HG02970 (cell line): ENCODE measurements at regions not wholly inside any gene's neighbourhood (a gene's known extent, or its start where the extent isn't known, plus 50 kb on each side); places are given as distances from the start of the nearest gene placed in this dataset.
A peak's percentile ranks its signal among the peaks of the same experiment; 100 is the strongest.
"Not testable (repeated sequence)": the region's sequence is repeated elsewhere in the genome, so short reads cannot be mapped to it uniquely, and the experiment has no call there.

Source experiments
- ATAC-seq: cut with Tn5 transposase; IDR thresholded peaks from one replicate; pipeline ENCODE4 v1.9.1; 2021; ENCODE audit warnings: mild to moderate bottlenecking, moderate library complexity, moderate number of reproducible peaks; ENCODE audit not compliant: unreplicated experiment, low FRiP score

DNA sequence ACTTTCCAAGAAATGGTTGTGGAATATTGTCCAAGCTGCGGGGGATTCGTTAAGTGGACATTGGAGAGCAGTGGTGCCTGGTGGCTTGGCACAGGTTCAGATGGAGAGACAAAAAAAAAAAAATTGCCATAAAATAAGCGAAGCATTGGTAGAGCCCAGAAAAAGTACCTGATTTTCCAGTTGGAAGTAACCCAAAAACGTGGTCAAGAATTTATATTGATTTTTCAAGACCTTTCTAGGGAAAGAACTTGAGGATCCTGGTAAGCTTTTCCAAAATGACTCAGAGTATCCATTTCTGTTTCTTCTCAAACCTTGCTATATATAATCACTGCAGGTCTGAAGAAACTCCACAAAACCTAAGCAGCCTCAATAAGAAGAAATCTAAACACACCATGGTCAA is 94.6 kb downstream of the ING1 start:
- ATAC-seq = no peak

DNA sequence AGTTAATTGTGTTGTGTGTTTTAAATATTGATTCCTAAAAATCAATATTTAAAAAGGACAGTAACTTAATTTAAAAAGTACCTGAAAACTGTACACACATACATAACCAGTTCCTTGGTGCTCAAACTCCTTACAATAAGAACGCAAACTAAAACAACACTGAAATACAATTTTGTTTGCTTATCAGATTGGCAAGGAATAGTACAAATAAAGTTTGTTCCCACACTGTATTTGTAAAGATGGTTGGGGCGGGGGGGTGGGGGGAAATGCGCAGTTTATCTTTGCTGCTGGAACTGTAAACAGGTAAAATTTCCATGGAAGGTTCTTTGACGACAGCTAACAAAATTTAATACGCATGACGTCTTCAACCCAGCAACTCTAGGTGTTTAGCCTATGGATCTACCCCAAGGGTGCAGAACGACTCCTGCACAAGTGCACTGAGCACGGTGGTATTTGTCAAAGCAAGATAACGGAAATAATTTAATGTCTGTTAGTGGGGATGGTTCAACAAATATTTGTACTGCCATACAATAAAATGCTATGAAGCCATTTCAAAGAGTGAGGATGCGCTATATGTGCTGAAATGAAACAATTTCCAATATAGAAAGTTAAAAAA is 96.5 kb downstream of the ING1 start:
- no peak for ATAC-seq

DNA sequence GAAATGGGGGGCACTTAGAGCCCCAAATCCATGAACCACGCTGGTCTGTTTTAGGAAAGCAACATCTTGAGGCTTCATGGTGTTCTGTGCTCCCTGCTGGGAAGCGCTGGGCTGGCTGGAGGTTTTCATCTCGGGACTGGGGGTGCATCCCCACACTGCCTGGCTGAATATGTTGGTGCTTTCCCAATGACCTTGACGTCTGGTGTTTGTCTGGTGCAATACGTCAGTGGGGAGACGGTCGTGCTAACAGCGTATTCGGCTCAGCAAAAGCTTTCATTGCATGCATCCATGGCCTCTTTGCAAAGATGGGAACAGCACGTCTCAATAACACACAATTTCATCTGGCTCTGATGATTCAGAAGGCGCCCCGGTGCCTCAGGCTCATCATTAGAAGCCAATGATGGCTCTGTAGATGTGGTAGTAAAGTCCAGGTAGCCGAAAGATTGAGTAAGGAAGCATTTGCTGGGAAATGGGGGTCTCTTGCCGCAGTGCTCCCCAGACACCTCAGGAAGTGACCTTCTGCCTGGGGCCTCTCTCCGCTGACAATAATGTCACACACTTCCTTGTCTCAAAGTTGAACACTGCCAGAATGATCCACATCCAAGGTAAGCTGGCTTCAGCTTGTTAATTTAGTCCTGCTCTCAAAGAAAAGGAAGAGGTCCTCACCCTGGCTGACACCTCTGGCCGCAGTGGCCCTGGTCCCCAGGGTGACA is 97.7 kb downstream of the ING1 start:
- no peak for ATAC-seq

DNA sequence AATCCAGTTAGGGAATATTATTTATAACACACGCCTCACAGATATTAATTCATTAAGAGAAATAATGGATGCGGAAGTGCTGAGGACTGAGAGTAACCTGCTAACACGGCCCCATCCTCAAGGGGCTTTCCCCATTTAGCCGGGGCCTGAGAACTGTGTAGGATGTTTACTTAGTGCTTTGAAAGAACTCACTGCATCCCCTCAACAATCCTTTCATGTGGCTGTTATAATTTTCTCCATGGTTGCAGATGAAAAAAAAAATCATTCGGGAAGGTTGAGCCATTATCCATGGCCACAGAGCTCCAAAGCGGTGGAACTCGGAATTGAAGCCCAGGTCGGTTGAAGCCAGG is 98.2 kb downstream of the ING1 start:
- no peak for ATAC-seq

DNA sequence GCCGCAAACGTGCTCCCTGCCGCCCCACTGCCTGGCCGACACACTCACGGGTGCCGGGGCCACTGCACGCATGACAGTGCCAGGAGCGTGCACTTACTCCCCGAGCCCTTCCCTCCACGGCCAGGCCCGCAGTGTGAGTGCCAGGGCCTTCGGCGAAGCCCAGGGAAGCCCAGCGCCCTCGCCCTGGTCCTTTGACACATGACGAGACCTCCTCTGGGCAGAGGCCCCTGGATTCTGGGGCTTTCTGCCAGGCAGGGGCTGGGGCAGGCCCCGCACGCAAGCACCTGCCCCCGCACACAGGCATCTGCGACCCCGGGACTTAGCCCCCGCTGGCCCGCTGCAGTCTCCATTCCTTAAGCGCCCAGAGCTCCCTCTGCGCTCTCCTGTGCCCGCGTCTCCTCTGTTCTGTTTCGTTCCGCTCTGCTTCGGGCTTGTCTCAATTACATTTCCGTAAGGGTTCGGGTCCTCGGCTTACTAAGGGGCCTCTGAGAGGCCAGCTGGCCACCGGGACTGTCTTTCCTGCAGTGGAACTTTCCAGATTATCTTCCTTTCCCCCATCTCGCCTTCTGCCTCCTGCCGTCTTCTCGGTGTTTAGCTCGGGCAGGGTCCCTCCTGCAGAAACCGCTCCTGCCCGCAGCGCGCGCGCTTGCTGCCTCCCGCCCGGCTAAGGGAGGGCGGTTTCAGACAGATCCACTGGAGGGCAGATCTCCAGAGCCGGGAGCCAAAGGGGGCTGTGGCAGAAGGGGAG is 98.8 kb downstream of the ING1 start:
- ATAC-seq = no peak

DNA sequence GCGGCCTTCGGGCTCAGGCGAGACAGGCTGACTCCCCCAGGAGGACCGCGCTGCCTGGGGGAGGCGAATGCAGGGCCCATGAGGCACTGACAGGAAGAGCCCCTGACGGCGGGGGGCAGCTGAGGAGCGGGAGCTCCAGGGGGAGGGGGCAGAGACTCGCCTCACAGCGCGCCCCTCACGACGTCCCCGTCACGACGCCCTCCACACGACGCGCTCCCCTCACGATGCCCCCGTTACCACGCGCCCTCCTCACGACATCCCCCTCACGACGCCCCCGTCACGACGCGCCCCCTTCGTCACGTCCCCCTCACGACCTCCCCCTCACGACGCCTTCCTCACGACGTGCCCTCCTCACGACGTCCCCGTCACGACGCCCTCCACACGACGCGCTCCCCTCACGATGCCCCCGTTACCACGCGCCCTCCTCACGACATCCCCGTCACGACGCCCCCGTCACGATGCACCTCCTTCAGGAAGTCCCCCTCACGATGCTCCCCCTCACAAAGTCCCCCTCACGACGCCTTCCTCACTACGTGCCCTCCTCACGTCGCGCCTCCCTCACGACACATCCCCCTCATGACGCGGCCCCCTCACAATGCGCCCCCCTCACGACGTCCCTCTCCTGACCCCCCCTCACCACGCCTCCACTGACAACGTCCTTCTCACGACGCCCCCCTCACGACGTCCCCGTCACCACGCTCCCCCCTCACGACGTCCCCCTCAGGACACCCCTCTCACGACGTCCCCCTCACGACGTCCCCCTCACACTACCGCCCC is 99.6 kb downstream of the ING1 start:
- ATAC-seq = no peak

DNA sequence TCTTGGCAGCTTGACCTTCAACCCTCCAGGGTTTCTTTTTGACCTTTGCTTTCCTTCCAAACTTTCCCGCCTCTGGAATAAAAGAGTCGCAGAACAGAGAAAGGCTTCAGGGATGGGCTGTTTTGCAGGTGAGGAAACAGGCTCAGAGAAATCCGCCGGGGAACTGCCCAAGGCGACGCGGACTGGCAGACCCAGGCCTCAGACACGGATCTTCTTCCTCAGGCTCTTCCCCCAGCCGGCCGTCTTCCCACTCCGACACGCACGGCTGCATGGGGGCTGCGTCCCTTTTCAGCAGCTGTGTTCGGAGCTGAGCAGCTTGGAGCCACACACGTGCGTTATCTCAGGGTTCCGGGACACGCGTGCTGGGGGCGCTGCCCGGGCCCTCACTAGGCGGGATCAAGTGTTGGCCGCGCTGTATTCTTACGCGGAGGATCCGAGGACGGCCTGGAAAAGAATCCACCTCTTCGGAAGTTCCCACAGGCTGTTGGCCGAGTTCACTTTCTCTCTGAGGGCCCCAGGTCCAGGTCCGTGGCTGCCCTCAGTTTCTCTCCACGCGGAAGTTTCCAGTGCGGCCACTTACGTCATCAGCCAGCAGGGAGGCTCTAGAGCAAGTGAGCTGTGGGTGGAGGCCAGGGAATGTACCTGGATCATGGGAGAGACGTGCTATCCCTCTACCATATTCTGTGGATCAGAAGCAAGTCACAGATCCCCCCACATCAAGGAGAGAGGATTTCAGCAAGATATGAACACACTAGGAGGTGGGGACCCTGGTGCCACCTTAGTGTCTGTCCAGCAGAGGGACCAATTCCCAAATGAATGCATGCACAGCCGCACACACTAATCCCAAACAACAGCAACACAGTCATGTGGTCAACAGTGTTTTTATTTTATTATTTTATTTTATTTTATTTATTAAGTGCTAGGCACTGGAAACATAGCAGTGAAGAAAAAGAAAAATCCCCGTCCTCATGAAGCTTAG is 100.4 kb downstream of the ING1 start:
- ATAC-seq = no peak

DNA sequence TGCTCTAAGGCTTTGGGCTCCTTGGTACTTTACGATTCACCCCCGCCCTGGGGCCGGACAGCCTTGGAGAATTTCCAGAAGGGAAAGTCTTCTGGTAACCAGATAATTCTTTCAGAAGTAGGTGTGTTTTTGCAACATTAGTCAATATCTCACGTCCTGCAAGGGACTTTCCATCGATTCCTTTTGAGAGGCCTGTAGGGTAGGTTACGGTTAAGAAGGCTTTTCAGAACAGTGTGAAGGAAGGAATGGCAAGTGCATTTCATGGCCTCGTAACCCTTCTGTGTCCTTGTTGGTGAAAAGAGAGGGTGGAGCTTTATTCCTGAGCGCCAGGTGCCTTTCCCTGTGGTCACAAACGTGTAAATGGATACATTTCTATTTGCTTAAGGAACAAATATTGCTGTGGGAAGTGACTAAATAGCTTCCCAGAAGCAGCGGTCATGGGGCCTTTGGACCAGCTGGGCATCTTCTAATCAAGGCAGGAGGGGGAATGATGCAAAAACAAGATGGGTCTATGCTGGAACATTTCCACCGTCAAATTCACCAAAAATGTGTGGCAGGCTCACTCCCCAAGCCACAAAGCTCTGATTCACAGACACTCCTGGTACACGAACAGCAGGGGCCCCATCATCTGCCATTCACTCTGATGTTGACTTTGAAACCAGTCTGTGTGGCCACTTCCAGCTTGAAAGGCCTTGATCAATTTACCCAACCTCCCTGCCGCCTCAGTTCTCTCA is 99.2 kb downstream of the ANKRD10 start:
- no peak for ATAC-seq

DNA sequence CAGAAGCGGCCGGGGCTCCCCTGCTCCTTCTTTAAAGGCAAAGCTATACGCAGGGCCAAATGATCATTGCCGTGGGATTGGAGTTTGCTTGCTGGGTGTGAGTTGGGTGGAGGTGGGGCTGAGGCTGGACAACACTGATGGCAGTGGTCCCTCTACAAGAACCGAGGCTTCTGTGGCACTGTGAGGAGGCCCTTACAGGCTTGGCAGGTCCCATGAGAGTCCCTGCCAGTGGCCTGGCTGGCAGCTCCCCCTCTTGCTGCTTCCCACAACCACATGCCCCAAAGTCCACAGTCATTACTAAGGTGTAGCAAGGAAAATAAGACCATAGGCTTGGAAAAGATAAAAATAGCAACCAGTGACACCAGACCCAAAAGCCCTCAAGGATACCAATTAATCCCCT is 98.4 kb downstream of the ANKRD10 start:
- ATAC-seq = no peak

DNA sequence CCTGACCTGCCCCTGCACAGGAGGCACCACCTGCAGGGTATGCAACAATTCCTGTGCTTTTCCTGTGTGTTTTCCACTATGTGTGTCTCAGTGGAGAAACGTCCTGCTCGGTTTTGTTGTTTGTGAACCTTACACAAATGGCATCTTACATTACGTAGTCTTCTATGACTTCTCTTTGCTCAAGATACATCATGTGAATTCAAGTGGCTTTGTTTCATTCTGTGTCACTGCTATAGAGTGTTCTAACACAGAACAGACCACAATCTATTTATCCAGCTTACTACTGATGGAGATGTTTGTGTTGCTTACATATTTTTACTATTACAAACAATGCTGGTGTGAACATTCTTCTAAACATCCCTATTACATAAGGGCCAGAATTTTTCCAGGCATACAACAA is 97.7 kb downstream of the ANKRD10 start:
- ATAC-seq = no peak

DNA sequence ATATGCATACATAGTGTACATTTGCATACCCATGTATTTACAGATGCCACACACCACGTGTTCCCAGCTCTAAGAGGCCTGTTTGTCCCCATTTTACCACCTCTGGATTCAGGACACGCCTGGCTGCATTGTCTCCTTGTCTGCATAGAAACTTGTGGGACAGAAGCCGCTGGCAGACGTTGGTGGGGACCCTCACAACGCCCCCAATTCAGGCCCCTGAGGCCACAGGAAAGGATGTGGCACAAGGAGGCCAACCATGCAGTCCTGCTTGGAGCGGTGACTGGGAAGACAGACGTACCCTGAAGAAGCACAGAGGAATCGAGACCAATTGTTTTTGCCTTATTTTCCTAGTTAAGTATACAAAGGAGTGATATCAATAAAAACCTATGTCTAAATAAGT is 96.1 kb downstream of the ANKRD10 start:
- no peak for ATAC-seq

DNA sequence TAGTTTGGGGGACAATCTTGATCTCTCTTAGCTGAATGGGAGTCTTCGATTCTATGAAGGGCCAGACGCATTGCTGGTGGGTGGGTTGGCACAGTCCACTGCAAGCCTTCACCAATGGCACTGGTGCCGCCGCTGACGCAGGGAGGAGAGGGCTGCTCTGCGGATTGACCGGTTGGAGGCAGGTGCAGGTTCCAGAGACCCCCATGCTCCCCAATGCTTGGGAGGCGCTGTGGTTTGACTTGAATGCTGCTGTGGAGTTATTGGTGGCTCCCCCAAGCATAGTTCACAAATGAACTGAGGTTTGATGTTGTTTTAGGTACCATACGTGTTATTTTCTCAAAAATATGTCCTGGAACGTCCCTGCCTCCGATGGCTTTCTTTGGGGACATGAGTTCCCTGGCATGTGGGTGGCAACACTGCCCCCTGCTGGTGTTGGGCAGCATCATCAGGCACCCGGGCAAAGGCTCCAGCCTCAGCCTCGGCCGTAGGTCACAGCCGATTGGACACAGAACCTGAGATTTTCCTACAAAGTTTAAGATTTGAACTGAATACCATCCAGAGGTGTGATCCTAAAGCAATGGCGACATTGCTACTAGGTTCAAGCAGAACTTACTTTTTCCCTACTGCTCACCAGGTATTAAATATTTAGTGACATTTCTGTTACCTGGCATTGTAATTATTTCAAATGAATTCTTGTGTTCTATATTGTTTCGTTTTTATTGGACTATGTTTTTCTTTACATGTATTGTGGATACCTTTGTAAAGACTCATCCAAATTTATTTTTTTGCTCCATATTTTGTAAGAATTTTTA is 95.5 kb downstream of the ANKRD10 start:
- peak; percentile 80 for ATAC-seq

DNA sequence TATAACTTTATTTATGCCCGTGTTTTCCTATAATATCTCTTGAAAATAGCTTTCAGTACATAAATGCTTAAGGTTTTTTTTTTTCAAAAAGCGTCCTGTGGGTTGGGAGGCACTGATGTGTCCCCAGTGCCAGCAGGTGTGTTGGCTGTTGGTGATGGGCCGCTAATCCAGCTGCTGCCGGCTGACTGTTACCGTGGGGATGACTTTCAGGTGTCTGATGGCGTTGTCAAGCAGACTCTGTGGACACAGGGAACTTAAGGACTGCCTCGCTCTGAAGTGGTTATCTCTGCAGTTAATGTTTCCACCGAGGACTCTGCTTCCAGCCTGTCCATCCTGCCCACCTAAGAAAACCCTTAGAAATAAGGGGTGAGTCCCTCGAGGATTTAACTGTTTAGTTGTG is 94.5 kb downstream of the ANKRD10 start:
- ATAC-seq = no peak

DNA sequence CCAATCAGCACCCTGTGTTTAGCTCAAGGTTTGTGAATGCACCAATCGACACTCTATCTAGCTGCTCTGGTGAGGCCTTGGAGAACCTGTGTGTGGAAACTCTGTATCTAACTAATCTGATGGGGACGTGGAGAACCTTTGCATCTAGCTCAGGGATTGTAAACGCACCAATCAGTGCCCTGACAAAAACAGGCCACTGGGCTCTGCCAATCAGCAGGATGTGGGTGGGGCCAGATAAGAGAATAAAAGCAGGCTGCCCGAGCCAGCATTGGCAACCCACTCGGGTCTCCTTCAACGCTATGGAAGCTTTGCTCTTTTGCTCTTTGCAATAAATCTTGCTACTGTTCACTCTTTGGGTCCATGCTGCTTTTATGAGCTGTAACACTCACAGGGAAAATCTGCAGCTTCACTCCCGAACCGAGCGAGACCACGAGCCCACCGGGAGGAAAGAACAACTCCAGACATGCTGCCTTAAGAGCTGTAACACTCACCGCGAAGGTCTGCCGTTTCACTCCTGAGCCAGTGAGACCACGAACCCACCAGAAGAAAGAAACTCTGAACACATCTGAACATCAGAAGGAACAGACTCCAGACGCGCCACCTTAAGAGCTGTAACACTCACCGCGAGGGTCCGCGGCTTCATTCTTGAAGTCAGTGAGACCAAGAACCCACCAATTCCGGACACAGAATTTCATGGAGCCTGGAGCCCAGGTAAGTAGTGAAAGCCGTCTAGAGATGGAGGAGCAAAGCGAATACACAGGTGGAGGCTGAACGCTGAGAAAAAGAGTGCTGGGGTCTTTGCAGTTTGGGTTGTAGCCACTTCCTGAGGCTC is 92.8 kb downstream of the ANKRD10 start:
- not testable (repeated sequence) for ATAC-seq

DNA sequence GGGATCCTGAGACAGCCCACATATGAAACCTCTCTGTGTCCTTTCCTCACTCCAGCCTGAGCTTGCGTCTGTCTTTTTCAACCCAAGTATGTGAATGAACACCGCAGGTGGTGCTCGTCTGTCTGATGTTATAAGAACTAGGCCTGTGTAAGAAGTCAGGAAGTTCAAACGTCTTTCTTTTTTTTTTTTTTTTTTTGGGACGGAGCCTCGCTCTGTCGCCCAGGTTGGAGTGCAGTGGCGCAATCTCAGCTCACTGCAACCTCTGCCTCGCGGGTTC is 92.3 kb downstream of the ANKRD10 start:
- no peak for ATAC-seq

DNA sequence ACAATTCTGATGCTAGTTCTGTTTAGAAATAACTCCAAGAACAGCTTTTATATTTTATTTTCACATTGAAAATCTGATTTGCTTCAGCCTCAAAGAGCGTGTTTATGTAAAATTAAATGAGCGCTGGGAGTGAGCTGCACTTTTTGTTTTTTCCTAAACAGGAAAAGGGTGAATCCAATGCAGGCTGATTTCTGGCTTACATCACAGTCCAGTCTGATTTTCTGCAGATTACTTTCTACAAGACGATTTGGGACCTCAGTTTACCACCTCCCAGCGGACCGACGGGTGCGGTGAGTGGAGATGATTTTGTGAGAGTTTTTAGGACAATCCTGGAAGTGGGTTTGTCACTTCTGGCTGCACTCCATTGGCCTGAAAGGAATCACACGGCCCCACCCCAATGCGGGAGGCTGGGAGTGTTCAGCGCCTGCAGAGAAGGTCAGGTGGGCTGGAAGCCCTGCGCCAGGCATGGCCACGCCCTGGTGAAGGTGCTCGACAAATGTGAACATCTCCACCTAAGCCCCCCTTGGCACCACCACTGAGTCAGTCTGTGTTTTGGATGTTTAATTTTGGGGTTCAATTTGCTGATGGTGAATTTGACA is 90.1 kb downstream of the ANKRD10 start:
- no peak for ATAC-seq

DNA sequence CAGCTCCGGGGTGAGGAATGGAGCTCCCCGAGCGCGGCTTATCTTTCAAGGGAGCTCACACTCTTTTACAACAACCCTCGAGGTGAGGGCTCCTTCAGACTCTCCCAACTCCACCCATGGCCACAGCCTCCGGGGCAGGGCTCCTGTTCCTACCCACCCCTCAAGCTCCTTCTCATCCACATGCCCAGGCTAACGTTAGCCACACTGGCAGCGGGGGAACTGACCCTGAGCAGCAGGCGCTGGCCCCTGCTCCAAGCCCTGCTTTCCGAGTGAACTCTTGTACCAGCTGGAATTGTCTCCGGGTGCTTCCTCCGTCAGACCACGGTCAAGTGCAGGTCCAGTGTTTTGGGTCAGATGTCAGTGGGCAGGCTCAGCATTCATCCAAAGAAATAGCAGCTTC is 89.4 kb downstream of the ANKRD10 start:
- ATAC-seq = no peak
